HG03139 (cell line): ENCODE measurements at regions not wholly inside any gene's neighbourhood (a gene's known extent, or its start where the extent isn't known, plus 50 kb on each side); places are given as distances from the start of the nearest gene placed in this dataset.
"Not testable (repeated sequence)": the region's sequence is repeated elsewhere in the genome, so short reads cannot be mapped to it uniquely, and the experiment has no call there.

Experiments used
- ATAC-seq: cut with Tn5 transposase; IDR thresholded peaks from one replicate; pipeline ENCODE4 v1.9.1; 2021; ENCODE audit not compliant: unreplicated experiment

DNA sequence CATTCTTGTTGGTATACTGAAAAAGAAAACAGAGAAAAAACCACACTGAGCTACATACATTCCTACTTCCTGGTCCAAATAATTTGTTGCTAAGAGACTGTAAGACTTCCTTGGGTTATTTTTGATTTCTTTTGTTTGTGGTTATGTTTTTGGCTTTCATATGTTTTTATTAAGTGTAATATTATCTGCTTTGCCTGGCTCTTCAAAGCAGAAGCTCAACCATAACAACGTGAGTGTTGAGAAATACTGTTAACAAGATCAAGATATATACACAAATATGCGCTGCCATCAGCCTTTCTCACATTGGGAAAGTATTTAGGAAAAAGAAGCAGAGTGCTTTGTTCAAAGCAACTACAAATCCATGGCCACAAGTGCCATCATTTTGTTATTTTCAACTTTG is 556.2 kb upstream of the CBLB start:
- ATAC-seq = no peak

DNA sequence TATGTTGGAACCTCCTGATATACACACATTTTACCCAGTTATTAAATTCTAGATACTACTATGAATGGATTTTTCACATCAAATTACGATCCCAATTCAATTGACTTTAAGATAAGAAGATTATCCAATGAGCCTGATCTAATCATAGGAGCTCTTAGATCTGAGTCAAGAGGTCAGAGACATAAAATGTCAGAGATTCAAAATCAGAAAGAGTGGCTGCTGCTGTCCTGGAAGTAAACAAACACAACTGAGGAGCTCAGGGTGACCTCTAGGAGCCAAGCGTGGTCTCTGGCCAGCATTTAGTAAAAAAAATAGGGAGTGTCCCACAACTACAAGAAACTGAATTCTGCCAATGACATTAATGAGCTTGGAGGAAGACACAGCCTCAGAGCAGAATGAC is 557.1 kb upstream of the CBLB start:
- no peak for ATAC-seq

DNA sequence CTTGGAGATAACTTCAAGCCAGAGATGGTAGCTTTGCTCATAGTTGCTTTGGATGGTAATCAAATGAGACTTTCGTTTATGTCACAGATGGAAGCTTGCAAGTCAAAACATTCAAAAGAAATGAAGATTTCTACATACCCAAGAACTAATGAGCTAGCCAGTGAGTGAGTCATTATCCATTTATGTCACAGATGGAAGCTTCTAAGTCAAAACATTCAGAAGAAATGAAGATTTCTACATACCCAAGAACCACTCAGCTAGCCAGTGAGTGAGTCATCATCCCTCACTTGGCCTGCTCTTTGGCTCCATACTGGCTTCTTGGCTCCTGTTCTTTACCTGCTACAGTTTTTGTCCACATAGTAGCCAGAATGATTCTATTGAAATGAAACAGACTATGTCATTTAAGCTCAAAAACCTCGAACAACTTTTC is 559.8 kb upstream of the CBLB start:
- no peak for ATAC-seq

DNA sequence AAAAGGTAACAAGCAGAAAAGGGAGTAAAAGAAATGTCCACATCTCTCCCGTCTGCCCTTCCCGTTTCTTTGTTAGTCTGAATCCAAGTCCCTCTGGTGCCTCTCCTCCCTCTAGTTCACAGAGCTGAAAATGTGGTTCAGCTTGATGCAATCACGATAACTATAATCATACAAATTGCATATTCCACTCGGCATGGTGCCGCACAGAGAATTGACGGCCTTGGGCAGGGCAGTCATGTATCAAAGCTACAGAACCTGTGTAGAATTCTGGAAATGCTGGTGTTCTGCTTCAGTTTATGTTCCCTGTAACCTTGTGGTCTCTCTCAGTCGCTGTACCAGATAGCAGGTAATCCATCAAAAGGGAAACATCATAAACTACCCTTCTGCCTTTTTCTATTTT is 562.9 kb upstream of the CBLB start:
- no peak for ATAC-seq

DNA sequence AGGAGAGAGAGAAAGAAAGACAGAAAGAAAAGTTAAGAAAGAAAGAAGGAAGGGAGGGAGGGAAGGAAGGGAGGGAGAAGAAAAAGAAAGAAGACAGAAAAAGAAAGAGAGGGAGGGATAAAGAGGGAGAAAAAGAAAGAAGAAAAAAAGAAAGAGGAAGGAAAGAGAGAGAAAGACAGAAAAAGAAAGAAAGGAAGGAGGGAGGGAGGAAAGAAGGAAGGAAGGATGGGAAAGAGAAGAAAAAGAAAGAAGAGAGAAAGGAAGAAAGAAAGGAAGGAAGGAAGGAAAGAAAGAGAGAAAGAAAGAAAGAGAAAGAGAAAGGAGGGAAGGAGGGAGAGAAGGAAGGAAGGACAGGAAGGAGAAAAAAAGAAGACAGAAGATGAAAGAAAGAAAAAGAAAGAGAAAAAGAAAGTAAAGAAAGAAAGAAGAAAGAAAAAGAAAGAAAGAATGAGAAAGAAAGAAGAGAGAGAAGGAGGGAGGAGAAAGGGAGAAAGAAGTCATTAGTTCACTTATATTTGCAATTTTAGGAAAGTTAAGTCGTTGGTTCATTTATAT is 567.2 kb upstream of the CBLB start:
- no peak for ATAC-seq

DNA sequence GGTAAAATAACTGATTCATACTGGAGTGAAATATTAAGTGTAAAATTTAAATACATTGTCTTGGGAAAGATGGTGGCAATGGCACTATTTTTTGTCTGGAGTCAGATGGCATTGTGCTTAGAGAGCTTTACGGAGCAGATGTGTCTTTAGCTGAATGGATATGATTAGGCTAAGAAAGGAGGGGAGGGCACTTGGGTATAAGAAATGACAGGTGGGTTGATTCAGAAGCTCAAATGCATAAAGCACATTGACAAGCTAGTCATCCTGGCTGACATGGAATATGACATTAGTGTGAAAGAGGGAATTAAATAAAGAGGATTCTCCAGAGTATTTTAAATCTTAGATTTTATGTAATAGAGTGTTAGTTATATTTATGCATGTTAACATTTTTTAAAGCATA is 570.1 kb upstream of the CBLB start:
- no peak for ATAC-seq

DNA sequence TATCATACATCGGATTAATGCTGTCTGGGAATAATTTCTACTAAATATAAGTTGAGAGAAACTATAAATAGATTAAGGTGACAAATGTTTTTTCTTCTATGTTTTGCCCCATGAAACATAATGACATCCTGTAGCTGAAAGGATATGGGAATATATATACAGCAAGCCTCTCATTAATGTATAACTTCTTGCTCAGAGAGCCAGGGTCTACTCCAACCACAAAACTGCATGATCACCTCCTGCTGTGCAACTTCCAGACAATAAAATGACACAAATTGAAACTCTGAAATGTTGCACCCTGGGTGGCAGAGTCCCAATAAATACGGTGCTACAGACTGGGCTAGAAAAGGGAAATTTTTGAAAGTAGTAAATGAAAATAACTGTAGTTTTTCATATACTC is 571.9 kb upstream of the CBLB start:
- ATAC-seq = peak; percentile 68

DNA sequence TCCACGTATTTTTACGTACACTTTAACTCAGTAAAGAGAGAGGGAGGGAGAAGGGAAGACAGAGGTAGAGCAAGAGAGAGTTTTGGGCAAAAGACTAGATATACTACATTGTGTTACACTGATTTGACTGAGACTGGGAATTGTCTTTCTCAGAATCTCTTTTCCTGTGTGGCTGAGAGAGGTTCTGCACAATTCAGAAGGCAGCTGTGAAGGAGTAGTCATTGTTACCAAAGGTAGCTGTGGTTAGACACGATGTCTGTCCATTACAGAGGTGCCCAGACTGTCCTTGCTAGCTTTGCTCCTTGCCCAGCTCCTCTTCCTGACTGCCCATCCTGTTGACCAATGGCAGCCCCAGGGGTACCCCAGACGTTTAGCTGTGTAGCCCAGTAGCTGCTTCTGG is 577.5 kb upstream of the CBLB start:
- ATAC-seq = no peak

DNA sequence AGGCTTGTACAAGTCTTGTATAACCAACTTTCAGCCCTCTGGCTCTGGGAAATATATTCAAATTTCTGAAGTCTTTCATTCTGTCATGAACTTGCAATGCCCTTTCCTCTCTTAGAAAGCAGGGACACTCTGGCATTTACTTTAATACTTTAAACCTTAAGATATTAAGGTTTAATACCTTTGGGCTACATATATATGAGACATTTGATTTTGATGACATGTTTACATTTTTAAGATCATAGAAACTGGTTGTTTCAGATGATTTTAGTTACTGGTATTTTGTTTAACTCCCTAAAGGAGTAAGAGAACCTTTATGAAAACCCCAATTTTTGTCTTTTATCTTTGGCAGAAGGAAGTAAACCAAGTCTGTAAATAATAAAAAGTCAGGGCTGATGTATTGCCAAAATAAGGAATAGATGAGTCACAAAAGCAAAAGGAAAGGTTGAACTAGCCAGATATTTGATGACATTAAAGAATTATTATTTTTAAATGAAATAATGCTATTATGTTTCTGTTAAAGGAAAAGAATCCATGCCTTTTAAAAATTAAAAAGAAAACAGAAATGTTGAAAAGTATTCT is 579.0 kb upstream of the CBLB start:
- ATAC-seq = no peak

DNA sequence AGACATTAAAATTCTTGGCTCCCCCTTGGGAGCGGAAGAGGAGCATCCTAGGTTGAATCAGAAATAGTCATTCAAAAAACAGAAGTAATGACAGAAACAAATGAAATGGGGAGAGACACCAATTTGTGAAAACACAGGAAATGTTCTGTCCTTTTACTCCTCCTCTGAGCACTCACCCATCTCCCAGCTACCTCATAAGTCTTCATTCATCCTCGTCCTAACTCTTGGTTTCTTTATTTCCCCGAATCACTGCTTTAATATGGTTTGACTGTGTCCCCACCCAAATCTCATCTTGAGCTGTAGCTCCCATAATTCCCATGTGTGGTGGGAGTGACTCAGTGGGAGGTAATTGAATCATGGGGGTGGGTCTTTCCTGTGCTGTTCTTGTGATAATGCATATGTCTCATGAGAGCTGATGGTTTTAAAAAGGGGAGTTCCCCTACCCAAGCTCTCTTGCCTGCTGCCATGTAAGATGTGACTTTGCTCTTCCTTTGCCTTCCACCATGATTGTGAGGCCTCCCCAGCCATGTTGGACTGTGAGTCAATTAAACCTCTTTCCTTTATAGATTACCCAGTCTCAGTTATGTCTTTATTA is 579.7 kb upstream of the CBLB start:
- ATAC-seq = not testable (repeated sequence)

DNA sequence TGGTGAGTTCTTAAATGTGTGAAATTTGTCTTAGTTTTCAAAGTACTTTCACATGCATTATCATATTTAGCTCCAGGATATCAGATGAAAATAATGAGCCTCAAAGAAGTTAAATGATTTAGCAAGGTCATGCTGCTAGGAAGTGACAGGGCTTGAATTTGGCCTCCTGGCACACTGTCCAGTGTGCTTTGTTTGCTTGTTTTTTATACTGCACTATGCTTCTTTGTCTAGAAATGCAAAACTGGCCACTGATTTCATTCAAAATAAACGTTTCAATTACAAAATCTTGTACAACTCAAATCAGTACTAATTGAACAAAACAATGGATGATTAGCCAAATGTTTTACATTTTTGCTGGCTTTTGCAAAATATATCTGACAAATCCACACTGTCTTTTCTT is 583.3 kb upstream of the CBLB start:
- no peak for ATAC-seq

DNA sequence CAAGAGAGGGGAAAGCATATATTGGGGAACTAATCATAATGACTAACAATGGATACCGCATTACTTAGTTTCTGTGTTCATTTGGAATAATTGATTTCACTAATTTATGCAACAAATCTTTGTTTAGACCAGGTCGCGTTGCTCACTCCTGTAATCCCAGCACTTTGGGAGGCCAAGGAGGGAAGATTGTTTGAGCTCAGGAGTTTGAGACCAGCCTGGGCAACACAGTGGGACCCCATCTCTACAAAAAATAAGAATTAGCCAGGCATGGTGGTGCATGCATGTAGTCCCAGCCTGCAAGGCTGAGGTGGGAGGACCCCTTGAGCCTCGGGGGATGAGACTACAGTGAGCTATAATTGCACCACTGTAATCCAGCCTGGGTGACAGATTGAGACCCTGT is 585.7 kb upstream of the CBLB start:
- ATAC-seq = no peak

DNA sequence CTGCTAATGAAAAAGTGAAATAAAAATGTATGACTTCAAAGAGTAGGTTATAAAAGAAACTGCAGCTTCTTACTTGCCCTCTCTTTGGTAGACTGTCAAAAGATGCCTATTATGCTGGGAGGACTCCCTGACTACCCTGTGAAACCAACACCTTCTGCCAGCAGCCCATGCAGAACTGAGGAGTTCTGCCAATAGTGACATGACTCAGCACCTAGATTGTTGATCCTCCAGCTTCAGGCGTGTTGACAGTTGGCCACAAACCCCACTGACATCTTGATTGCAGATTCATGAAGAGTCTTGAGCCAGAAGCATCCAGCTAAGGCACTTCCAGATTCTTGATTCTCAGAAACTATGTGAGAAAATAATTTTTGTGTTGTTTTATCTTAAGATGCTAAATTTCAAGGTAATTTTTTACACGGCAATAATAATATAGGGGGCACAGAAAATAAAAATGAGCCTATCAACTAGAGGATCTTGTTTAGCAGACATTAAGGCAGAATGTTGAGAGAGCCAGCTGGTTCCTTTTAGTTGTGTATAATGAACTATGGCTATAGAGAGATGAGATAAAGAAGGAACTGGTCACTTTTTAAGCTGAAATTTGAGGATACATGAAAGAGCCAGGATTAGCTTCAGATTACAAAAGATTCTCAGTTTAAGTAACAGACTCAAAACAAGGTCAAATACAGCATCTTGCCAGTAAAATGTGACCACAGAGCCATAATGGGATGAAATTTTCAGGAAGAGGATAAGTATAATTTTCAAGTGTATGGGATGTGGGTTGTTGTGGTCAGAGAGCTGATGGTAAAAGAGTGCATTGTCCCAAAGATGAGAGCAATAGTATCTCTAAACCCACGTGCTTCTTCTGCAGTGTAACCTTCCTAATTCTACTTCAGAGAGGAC is 588.7 kb upstream of the CBLB start:
- ATAC-seq = peak; percentile 95

DNA sequence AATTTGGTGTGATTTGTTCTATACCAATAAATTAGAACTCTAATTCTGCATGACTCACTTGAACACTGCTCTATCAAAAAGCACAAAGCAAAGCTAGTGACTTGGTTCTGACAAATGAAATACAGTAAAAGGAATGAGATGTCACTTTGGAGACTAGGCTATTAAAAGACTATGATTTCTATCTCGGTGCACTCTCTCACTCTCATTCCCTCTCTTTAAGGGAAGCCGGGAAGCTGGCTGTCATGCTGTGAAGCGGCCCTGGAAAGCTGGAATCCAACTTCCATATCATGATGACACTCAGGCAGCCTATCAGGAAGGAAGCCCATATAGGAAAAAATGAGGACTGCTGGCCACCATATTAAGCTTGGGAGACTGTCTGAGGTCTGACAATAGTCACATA is 590.1 kb upstream of the CBLB start:
- no peak for ATAC-seq

DNA sequence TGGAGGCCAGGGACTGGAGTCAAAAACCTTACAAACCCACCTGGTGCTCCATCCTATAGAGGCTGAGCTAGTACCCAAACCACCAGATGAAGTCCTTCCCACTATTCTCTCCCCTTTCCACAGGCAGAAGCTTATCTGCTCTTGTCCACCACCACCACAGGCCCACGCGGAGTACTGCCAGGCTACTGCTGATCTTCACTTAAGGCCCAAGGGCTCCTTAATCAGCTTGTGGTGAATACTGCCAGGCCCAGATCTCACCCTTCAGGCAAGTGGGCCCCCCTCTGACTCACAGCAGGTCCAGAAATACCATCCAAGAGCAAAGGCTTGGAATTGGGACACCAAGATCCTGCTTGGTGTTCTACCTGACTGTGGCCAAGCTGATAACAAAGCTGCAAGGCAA is 598.1 kb upstream of the CBLB start:
- ATAC-seq = no peak

DNA sequence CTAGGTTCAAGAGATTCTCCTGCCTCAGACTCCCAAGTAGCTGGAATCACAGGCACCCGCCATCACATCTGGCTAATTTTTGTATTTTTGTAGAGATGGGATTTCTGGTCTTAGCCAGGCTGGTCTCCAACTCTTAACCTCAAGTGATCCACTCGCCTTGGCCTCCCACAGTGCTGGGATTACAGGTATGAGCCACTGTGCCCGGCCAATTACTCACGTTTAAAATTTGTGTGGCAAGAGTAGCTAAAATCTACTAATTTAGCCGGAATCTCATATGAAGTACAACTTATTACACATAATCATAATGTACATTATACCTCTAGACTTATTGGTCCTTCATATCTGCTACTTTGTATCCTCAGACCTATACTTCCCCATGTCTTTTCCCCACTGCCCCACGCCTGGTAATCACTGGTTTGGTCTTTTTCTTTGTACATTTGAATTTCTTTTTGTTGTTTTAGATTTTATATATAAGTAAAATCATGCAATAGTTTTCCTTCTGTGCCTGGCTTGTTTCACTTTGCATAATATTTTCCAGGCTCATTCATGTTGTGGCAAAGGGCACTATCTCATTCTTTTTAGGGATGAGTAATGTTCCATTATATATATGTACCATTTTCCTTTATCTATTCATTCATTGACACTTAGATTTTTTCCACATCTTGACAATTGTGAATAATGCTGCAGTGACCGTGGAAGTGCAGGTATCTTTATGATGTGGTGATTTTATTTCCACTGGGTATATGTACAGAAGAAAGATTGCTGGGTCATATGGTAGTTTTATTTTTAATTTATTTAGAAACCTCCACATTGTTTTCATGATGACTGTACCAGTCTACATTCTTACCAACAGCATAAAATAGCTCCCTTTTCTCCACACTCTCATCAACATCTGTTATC is 605.0 kb upstream of the CBLB start:
- no peak for ATAC-seq

DNA sequence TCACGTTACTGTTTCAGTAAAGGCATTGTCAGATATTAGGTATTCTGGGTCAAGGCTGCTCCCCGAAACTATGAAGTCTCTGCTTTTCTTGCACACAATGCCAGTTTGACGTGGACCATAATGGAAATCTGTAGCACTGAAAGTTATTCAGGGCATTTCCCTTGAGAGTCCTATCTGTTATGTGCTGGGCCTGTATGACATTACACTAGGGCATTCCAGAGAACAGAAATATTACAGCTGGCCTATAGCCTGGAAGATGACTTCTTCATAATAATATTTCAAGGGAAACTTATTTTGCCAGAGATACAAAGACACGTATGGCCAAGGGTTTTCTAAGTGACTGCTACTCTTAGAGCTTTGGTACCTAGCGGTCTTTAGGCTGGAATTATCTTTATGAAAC is 613.6 kb upstream of the CBLB start:
- no peak for ATAC-seq

DNA sequence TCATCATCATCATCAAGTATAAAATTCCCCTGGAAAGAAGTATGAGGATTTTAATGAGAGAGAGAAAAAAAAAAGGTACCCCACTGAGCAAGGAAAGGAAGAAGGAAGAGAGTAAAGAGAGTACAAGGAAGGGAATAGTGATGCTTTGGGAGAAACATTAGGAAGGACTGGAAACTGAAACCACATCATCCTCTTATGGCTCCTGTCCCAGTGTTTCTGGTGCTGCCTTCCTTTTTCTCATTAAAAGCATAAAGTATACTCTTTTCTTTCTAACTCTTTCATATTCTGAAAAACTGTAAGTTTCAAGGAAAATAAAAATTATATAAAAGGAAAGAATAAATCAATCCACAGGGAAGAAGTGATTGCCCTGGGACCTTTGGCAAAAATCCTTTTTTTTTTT is 616.4 kb upstream of the CBLB start:
- ATAC-seq = no peak

DNA sequence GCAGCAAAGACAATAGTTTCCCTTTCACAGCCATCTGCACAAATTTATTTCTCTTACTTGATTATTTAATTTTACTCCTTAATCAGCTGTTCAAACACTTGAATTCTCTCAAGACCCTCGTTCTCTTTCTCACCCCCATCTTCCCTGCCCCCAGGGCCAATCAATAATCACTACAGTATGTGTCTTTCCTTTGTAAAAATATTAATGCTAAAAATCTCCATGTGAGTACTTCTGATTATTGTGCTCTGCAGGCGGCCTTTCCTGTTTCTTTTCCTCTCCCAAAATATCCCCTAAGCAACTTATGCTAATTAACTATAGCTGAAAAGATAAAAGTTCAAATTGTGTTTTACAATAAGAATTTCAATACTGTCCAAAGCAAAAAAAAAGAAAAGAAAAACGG is 617.0 kb upstream of the CBLB start:
- no peak for ATAC-seq

DNA sequence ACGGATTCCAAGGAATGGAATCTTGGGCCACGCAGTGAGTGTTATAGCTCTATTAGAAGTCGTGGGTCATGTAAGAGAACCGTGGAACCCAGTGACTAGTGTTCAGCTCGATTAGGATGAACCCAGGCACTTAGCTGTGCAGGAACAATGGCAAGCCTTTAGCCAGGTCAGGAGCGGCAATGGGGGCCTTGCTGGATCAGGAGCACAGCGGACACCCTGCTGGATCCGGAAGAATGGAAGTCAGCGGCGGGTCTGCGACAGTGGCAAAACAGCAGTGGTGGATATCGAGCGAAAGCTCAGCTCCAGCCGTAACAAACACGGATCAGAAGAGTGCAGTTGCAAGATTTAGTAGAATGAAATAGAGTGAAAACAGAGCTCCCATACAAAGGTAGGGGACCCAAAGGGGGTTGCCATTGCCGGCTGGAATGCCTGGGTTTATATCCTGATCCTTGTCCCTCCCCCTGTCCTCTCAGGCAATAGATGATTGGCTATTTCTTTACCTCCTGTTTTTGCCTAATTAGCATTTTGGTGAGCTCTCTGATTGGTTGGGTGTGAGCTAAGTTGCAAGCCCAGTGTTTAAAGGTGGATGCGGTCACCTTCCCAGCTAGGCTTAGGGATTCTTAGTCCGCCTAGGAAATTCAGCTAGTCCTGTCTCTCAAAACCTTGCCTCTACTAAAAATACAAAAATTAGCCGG is 618.3 kb upstream of the CBLB start:
- not testable (repeated sequence) for ATAC-seq
